ENCODE measurements at regions not wholly inside any gene's neighbourhood (a gene's known extent, or its start where the extent isn't known, plus 50 kb on each side); places are given as distances from the start of the nearest gene placed in this dataset.

- H3K4me1 Mint-ChIP-seq, result no peaks in the 10 kb centered on the region
- Histone ChIP-seq H2AFZ (no peak overlapping the region), H3K36me3 (ENCODE audit: insufficient read depth) (no peaks in the 10 kb centered on the region), H3K27me3 (ENCODE audit: insufficient read depth) (no peaks in the 10 kb centered on the region), H3F3A (replicated peaks; ENCODE audit: low read depth) (no peaks in the 10 kb centered on the region), H3K9me2 (ENCODE audit: insufficient read depth) (0 out of 2 replicates have a peak, but pooled peaks cover 6% of the 10 kb centered on the region), H3K4me3 (no peak overlapping the region), H3K79me2 (replicated peaks; ENCODE audit: insufficient read depth) (no peaks in the 10 kb centered on the region), H3K4me2 (no peak overlapping the region), H3K27ac (ENCODE audit: low read depth) (no peak overlapping the region), H4K20me1 (replicated peaks; ENCODE audit: insufficient read depth) (no peaks in the 10 kb centered on the region), H3K4me1 (ENCODE audit: insufficient read depth) (no peaks in the 10 kb centered on the region)
- no peak overlapping the region for H3K4me3 Mint-ChIP-seq
- H3K27me3 Mint-ChIP-seq (ENCODE audit: insufficient read depth, low read depth, poor library complexity), result no peaks in the 10 kb centered on the region
- H3K9me3 Mint-ChIP-seq, result no peaks in the 10 kb centered on the region
- H3K27ac Mint-ChIP-seq, result no peak overlapping the region
- H3K36me3 Mint-ChIP-seq (ENCODE audit: low read depth), result no peaks in the 10 kb centered on the region
- DNase-seq (ENCODE audit: low spot score) (no peak), ATAC-seq (no peak)
- no peak for TF ChIP-seq ZNF114 (CRISPR knock-in tag; IDR thresholded peaks at IDR 0.05)
- TF ChIP-seq, protein P1, sequence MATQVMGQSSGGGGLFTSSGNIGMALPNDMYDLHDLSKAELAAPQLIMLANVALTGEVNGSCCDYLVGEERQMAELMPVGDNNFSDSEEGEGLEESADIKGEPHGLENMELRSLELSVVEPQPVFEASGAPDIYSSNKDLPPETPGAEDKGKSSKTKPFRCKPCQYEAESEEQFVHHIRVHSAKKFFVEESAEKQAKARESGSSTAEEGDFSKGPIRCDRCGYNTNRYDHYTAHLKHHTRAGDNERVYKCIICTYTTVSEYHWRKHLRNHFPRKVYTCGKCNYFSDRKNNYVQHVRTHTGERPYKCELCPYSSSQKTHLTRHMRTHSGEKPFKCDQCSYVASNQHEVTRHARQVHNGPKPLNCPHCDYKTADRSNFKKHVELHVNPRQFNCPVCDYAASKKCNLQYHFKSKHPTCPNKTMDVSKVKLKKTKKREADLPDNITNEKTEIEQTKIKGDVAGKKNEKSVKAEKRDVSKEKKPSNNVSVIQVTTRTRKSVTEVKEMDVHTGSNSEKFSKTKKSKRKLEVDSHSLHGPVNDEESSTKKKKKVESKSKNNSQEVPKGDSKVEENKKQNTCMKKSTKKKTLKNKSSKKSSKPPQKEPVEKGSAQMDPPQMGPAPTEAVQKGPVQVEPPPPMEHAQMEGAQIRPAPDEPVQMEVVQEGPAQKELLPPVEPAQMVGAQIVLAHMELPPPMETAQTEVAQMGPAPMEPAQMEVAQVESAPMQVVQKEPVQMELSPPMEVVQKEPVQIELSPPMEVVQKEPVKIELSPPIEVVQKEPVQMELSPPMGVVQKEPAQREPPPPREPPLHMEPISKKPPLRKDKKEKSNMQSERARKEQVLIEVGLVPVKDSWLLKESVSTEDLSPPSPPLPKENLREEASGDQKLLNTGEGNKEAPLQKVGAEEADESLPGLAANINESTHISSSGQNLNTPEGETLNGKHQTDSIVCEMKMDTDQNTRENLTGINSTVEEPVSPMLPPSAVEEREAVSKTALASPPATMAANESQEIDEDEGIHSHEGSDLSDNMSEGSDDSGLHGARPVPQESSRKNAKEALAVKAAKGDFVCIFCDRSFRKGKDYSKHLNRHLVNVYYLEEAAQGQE (IDR thresholded peaks at IDR 0.05; ENCODE audit: unreplicated experiment), result no peak
- no peak for TF ChIP-seq ETS1 (IDR thresholded peaks at IDR 0.05)
- no peak for TF ChIP-seq EZH2 (IDR thresholded peaks at IDR 0.05; ENCODE audit: low read depth, unreplicated experiment)
- TF ChIP-seq STAT1 (IDR thresholded peaks at IDR 0.05; ENCODE audit: unreplicated experiment), result no peak
- no peak for TF ChIP-seq CREB1 (CRISPR knock-in tag; IDR thresholded peaks at IDR 0.05; ENCODE audit: low read depth)
- no peak for TF ChIP-seq EZH2phosphoT487 (IDR thresholded peaks at IDR 0.05; ENCODE audit: unreplicated experiment)
- no peak for TF ChIP-seq ZNF331 (CRISPR knock-in tag; IDR thresholded peaks at IDR 0.05; ENCODE audit: low read depth)
- no peak for TF ChIP-seq CTCF (conservative IDR thresholded peaks at IDR 0.05; ENCODE audit: low read depth in 2 of 2)
- no peak for TF ChIP-seq POLR2AphosphoS5 (IDR thresholded peaks at IDR 0.05; ENCODE audit: low read depth)
- TF ChIP-seq JUNB (IDR thresholded peaks at IDR 0.05; ENCODE audit: unreplicated experiment), result no peak
- TF ChIP-seq NANOG (IDR thresholded peaks at IDR 0.05; ENCODE audit: borderline replicate concordance), result no peak
- TF ChIP-seq, protein P2, sequence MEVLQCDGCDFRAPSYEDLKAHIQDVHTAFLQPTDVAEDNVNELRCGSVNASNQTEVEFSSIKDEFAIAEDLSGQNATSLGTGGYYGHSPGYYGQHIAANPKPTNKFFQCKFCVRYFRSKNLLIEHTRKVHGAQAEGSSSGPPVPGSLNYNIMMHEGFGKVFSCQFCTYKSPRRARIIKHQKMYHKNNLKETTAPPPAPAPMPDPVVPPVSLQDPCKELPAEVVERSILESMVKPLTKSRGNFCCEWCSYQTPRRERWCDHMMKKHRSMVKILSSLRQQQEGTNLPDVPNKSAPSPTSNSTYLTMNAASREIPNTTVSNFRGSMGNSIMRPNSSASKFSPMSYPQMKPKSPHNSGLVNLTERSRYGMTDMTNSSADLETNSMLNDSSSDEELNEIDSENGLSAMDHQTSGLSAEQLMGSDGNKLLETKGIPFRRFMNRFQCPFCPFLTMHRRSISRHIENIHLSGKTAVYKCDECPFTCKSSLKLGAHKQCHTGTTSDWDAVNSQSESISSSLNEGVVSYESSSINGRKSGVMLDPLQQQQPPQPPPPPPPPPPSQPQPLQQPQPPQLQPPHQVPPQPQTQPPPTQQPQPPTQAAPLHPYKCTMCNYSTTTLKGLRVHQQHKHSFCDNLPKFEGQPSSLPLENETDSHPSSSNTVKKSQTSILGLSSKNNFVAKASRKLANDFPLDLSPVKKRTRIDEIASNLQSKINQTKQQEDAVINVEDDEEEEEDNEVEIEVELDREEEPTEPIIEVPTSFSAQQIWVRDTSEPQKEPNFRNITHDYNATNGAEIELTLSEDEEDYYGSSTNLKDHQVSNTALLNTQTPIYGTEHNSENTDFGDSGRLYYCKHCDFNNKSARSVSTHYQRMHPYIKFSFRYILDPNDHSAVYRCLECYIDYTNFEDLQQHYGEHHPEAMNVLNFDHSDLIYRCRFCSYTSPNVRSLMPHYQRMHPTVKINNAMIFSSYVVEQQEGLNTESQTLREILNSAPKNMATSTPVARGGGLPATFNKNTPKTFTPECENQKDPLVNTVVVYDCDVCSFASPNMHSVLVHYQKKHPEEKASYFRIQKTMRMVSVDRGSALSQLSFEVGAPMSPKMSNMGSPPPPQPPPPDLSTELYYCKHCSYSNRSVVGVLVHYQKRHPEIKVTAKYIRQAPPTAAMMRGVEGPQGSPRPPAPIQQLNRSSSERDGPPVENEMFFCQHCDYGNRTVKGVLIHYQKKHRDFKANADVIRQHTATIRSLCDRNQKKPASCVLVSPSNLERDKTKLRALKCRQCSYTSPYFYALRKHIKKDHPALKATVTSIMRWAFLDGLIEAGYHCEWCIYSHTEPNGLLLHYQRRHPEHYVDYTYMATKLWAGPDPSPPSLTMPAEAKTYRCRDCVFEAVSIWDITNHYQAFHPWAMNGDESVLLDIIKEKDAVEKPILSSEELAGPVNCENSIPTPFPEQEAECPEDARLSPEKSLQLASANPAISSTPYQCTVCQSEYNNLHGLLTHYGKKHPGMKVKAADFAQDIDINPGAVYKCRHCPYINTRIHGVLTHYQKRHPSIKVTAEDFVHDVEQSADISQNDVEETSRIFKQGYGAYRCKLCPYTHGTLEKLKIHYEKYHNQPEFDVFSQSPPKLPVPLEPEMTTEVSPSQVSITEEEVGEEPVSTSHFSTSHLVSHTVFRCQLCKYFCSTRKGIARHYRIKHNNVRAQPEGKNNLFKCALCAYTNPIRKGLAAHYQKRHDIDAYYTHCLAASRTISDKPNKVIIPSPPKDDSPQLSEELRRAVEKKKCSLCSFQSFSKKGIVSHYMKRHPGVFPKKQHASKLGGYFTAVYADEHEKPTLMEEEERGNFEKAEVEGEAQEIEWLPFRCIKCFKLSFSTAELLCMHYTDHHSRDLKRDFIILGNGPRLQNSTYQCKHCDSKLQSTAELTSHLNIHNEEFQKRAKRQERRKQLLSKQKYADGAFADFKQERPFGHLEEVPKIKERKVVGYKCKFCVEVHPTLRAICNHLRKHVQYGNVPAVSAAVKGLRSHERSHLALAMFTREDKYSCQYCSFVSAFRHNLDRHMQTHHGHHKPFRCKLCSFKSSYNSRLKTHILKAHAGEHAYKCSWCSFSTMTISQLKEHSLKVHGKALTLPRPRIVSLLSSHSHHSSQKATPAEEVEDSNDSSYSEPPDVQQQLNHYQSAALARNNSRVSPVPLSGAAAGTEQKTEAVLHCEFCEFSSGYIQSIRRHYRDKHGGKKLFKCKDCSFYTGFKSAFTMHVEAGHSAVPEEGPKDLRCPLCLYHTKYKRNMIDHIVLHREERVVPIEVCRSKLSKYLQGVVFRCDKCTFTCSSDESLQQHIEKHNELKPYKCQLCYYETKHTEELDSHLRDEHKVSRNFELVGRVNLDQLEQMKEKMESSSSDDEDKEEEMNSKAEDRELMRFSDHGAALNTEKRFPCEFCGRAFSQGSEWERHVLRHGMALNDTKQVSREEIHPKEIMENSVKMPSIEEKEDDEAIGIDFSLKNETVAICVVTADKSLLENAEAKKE (CRISPR knock-in tag; IDR thresholded peaks at IDR 0.05), result no peak
Observed at GRCh38 chr17:71315568-71315967, 805.3 kb upstream of the SOX9 start.

All from GM23338 (cell line).